GM23248 (cell line): ENCODE measurements at regions not wholly inside any gene's neighbourhood (a gene's known extent, or its start where the extent isn't known, plus 50 kb on each side); places are given as distances from the start of the nearest gene placed in this dataset.

Experiments used
- DNase-seq: peaks from one replicate; pipeline ENCODE4 v3.0.0-alpha.2; 2015
- H2AFZ ChIP-seq: fragments of 200-600 bp; sonication (generic); 2 replicates; pipeline ENCODE4 v1.6.1; 2016; ENCODE audit warnings: antibody characterized with exemption
- H3F3A ChIP-seq: fragments of 200-600 bp; sonication (generic); 2 replicates; pipeline ENCODE4 v1.6.1; 2016; ENCODE audit warnings: mild to moderate bottlenecking, antibody characterized with exemption, mixed run types; ENCODE audit not compliant: insufficient read depth
- H3K27ac ChIP-seq: fragments of 200-600 bp; sonication (generic); 2 replicates; pipeline ENCODE4 v1.5.1; 2016; ENCODE audit warnings: mild to moderate bottlenecking
- H3K27me3 ChIP-seq: fragments of 200-600 bp; sonication (generic); replicated peaks from 2 replicates; pipeline ENCODE4 v1.6.1; 2016; ENCODE audit warnings: mild to moderate bottlenecking; ENCODE audit not compliant: insufficient read depth
- H3K36me3 ChIP-seq: fragments of 200-600 bp; sonication (generic); 2 replicates; pipeline ENCODE4 v1.6.1; 2016; ENCODE audit warnings: low read depth, mild to moderate bottlenecking
- H3K4me1 ChIP-seq: fragments of 200-600 bp; sonication (generic); 2 replicates; pipeline ENCODE4 v1.6.1; 2016; ENCODE audit warnings: mild to moderate bottlenecking; ENCODE audit not compliant: insufficient read depth
- H3K4me2 ChIP-seq: fragments of 200-600 bp; sonication (generic); one replicate; pipeline ENCODE4 v1.6.1; 2016; ENCODE audit warnings: mild to moderate bottlenecking; ENCODE audit not compliant: unreplicated experiment
- H3K4me3 ChIP-seq: fragments of 200-600 bp; sonication (generic); 2 replicates; pipeline ENCODE4 v1.5.1; 2016; ENCODE audit warnings: mild to moderate bottlenecking
- H3K79me2 ChIP-seq: fragments of 200-600 bp; sonication (generic); 2 replicates; pipeline ENCODE4 v1.6.1; 2016; ENCODE audit warnings: mild to moderate bottlenecking; ENCODE audit not compliant: insufficient read depth
- H3K9ac ChIP-seq: fragments of 200-600 bp; sonication (generic); 2 replicates; pipeline ENCODE4 v1.6.1; 2016; ENCODE audit warnings: mild to moderate bottlenecking
- H3K9me2 ChIP-seq: fragments of 200-600 bp; sonication (generic); 2 replicates; pipeline ENCODE4 v1.6.1; 2016; ENCODE audit warnings: mixed run types, mild to moderate bottlenecking, moderate library complexity; ENCODE audit not compliant: insufficient read depth
- H3K9me3 ChIP-seq: fragments of 200-600 bp; sonication (generic); one replicate; pipeline ENCODE4 v1.6.1; 2017; ENCODE audit warnings: low read depth
- H4K20me1 ChIP-seq: fragments of 200-600 bp; sonication (generic); 2 replicates; pipeline ENCODE4 v1.6.0; 2016; ENCODE audit not compliant: insufficient read depth
- EZH2 ChIP-seq: fragments of 200-600 bp; sonication (generic); IDR thresholded peaks from 2 replicates; pipeline ENCODE4 v1.6.1; 2018; ENCODE audit warnings: antibody characterized with exemption, mild to moderate bottlenecking; ENCODE audit not compliant: insufficient read depth, poor library complexity, severe bottlenecking
- EZH2phosphoT487 ChIP-seq: fragments of 200-600 bp; sonication (generic); IDR thresholded peaks from 2 replicates; pipeline ENCODE4 v1.6.1; 2018; ENCODE audit warnings: antibody characterized with exemption, moderate library complexity, mild to moderate bottlenecking, low read depth; ENCODE audit not compliant: insufficient read depth
- WGBS, 2 experiments: methylation state at CpG; one replicate each; pipeline ENCODE4 v1.1.6; 2015 to 2017; ENCODE audit warnings: low lambda C conversion rate in 2 of 2, low coverage in 1 of 2; ENCODE audit errors: missing lambda C conversion rate in 2 of 2; 5-methylcytosine and 5-hydroxymethylcytosine counted together
- in situ Hi-C: fragments of 300-500 bp; cut with MboI; formaldehyde crosslinking; loops from 2 replicates; pipeline ENCODE4 v1.15.0; 2020

DNA sequence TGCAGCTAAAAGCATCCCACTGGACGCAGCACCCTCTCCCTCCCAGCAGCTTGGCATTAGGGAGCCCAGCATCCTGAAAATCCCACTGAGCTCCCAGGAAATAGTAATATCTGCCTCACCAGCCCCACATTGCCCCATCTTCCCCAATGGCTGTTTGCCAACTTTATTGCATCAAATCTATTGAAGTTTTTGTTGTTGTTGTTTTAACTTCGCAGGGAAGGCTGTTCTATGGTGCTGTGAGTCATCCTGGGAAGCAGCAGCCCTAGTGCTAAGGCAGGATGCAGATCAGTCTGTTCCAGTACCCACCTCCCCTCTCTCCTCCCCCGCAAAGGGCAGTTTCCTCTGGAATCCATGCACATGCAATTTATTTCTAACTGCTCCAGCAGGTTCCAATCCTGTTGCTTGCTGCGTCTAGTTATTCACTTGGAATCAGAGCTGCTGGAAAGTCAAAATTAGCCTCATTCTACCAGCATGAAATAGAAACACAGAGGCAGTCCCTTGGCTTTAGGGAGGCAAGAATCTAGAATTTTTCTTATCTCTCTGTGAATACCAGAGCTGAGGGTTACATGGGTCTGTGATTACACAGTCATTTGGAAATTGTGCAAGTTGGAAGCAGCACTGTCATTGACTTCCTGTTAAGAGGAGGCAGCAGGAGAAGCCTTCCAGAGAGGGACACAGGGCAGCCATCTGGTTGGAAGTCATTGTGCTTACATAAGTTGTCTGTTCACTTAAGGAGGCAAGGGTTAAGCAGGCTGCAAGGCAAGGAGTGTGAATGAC, 115.9 kb upstream of the CACUL1 start:
- Histone ChIP-seq H3K79me2 (no peaks in the 10 kb centered on the region), H3K4me3 (no peak overlapping the region), H3K9ac (no peak overlapping the region), H3K27me3 (no peaks in the 10 kb centered on the region), H3K27ac (no peak overlapping the region), H3F3A (no peaks in the 10 kb centered on the region; the same call in none of the 2 replicates), H4K20me1 (no peaks in the 10 kb centered on the region), H3K36me3 (no peaks in the 10 kb centered on the region), H3K4me1 (peaks cover 14% of the 10 kb centered on the region; the same call in 1 of the 2 replicates), H3K4me2 (peak overlapping the region; percentile 24), H3K9me3 (no peaks in the 10 kb centered on the region), H2AFZ (no peak overlapping the region), H3K9me2 (no peaks in the 10 kb centered on the region)
- 22 to 27% methylated on average over 4 of the region's 4 CpGs for WGBS, 2 experiments
- peak; percentile 81 for DNase-seq
- no peak for TF ChIP-seq EZH2
- TF ChIP-seq EZH2phosphoT487 = no peak
- in situ Hi-C loops = no loop called here

DNA sequence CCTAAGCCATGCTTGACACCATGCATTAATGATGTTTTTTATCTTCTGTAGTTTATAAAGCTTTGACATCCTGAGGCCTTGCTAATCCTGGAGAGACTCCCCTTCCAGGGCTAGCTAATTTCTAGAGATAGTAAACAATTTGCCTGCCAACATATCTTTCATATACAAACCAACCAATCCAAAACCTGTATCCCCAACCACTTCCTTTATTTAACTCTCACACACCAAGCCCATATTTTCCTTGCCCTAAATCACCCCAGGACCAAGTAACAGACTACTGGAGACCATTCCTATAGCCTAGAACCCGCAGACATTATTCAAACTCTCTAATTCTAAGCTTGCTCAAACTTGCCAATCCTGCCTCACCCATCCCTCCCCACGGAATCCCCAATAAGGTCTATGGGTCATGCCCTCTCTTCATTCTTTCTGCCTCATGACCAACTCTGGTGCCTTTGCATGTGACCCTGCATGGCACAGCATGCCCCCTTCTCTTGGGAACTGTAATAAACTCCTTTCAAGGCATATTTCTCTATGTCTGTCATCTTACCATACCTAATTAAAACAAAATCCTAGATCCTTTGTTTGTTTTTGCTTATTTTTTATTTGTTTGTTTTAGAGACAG, 116.6 kb upstream of the CACUL1 start:
- Histone ChIP-seq H3K4me1 (peaks cover 14% of the 10 kb centered on the region; the same call in 1 of the 2 replicates), H3K4me3 (no peak overlapping the region), H3K9me2 (no peaks in the 10 kb centered on the region), H3K79me2 (no peaks in the 10 kb centered on the region), H2AFZ (no peak overlapping the region), H3F3A (no peaks in the 10 kb centered on the region; the same call in none of the 2 replicates), H3K36me3 (no peaks in the 10 kb centered on the region), H3K9me3 (no peaks in the 10 kb centered on the region), H3K4me2 (no peak overlapping the region), H4K20me1 (no peaks in the 10 kb centered on the region), H3K9ac (no peak overlapping the region), H3K27me3 (no peaks in the 10 kb centered on the region), H3K27ac (no peak overlapping the region)
- TF ChIP-seq EZH2phosphoT487 (no peak), EZH2 (no peak)
- DNase-seq = no peak
- in situ Hi-C loops = no loop called here
- 52 to 65% methylated on average over 2 of the region's 2 CpGs for WGBS, 2 experiments

GRCh38 chr10:118873091-118873737, 118.4 kb upstream of the CACUL1 start:
- H3K9me3 ChIP-seq = no peaks in the 10 kb centered on the region
- H3K4me1 ChIP-seq = peaks cover 14% of the 10 kb centered on the region; the same call in 1 of the 2 replicates
- H3K79me2 ChIP-seq = no peaks in the 10 kb centered on the region
- H3K4me3 ChIP-seq = no peak overlapping the region
- H4K20me1 ChIP-seq = no peaks in the 10 kb centered on the region
- in situ Hi-C loops = no loop called here
- H2AFZ ChIP-seq = no peak overlapping the region
- H3K9ac ChIP-seq = no peak overlapping the region
- H3K27ac ChIP-seq = no peak overlapping the region
- no peaks in the 10 kb centered on the region for H3K9me2 ChIP-seq
- 59 to 62% methylated on average over 4 of the region's 4 CpGs for WGBS, 2 experiments
- H3K27me3 ChIP-seq = no peaks in the 10 kb centered on the region
- no peaks in the 10 kb centered on the region for H3K36me3 ChIP-seq
- DNase-seq = peak; percentile 6
- TF ChIP-seq EZH2phosphoT487 (no peak), EZH2 (no peak)
- H3F3A ChIP-seq = no peaks in the 10 kb centered on the region; the same call in none of the 2 replicates
- no peak overlapping the region for H3K4me2 ChIP-seq

- Histone ChIP-seq H4K20me1 (no peaks in the 10 kb centered on the region), H3K27ac (no peak overlapping the region), H3K36me3 (no peaks in the 10 kb centered on the region), H2AFZ (no peak overlapping the region), H3K9me3 (no peaks in the 10 kb centered on the region), H3K9ac (no peak overlapping the region), H3K27me3 (no peaks in the 10 kb centered on the region), H3F3A (no peaks in the 10 kb centered on the region; the same call in none of the 2 replicates), H3K4me3 (no peak overlapping the region), H3K9me2 (no peaks in the 10 kb centered on the region), H3K79me2 (no peaks in the 10 kb centered on the region), H3K4me1 (peaks cover 14% of the 10 kb centered on the region; the same call in 1 of the 2 replicates), H3K4me2 (no peak overlapping the region)
- DNase-seq = no peak
- in situ Hi-C loops = no loop called here
- WGBS, 2 experiments = 60 to 68% methylated on average over 2 of the region's 2 CpGs
- no peak for TF ChIP-seq EZH2
- no peak for TF ChIP-seq EZH2phosphoT487
Measured at GRCh38 chr10:118873738-118874105, 119.0 kb upstream of the CACUL1 start.
